ENCODE measurements at regions not wholly inside any gene's neighbourhood (a gene's known extent, or its start where the extent isn't known, plus 50 kb on each side); places are given as distances from the start of the nearest gene placed in this dataset.

DNA sequence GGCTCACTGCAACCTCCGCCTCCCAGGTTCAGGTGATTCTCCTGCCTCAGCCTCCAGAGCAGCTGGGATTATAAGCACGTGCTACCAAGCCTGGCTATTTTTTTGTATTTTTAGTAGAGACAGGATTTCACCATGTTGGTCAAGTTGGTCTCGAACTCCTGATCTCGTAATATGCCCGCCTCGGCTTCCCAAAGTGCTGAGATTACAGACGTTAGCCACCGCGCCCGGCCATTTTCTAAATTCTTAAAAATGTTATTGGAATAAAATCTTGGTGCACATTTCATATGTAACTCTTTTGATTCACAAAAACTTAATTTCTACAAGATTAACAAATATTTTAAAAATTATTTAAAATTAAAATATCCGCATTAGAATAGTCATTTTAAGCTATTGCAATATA lies 1480.3 kb upstream of the SPRY2 start:
- Histone ChIP-seq H3K36me3 (no peaks in the 10 kb centered on the region), H3K4me3 (no peak overlapping the region), H3K4me1 (no peaks in the 10 kb centered on the region), H3K27ac (no peak overlapping the region), H3K27me3 (no peaks in the 10 kb centered on the region), H3K9me3 (no peaks in the 10 kb centered on the region), H3K9ac (ENCODE audit: low read depth in 2 of 2, low read length in 2 of 2) (no peak overlapping the region)
- no peak for DNase-seq
- no peak for TF ChIP-seq CTCF (IDR thresholded peaks at IDR 0.05)
- intact Hi-C loops (cut with DNase I) = no loop called here

GRCh38 chr13:81800433-81800832 lies 1459.5 kb upstream of the SPRY2 start:
- Histone ChIP-seq H3K4me3 (no peak overlapping the region), H3K36me3 (no peaks in the 10 kb centered on the region), H3K4me1 (no peaks in the 10 kb centered on the region), H3K27ac (no peak overlapping the region), H3K27me3 (no peaks in the 10 kb centered on the region), H3K9me3 (no peaks in the 10 kb centered on the region), H3K9ac (ENCODE audit: low read depth in 2 of 2, low read length in 2 of 2) (no peak overlapping the region)
- DNase-seq = no peak
- no peak for TF ChIP-seq CTCF (IDR thresholded peaks at IDR 0.05)
- intact Hi-C loops (cut with DNase I) = no loop called here

- Histone ChIP-seq H3K27ac (no peak overlapping the region), H3K27me3 (no peaks in the 10 kb centered on the region), H3K4me3 (no peak overlapping the region), H3K4me1 (no peaks in the 10 kb centered on the region), H3K9ac (ENCODE audit: low read depth in 2 of 2, low read length in 2 of 2) (no peak overlapping the region), H3K36me3 (no peaks in the 10 kb centered on the region), H3K9me3 (no peaks in the 10 kb centered on the region)
- DNase-seq = no peak
- TF ChIP-seq CTCF (IDR thresholded peaks at IDR 0.05) = no peak
- intact Hi-C loops (cut with DNase I) = no loop called here
Measured at GRCh38 chr13:81795710-81796109, 1454.8 kb upstream of the SPRY2 start.

DNA sequence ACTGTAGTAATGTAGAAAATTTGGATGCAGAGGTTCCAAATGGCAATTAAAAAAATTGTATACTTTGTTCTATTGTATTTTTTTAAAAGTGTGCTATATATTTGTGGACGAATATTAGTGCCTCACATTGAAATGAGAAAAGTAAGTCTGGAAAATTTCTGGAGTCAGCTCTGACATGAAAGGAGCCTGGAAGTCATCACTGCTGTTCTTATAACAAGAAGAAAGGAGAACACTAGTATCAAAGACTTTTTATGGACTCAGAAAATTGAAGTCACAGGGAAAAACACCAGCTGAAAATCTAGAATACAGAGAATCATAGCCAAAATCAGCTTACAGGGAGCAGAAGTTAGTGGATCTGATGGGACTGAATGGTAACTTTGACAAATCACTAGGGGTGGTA lies 1450.7 kb upstream of the SPRY2 start:
- H3K4me1 ChIP-seq = no peaks in the 10 kb centered on the region
- intact Hi-C loops (cut with DNase I) = no loop called here
- no peak overlapping the region for H3K4me3 ChIP-seq
- no peaks in the 10 kb centered on the region for H3K27me3 ChIP-seq
- H3K9ac ChIP-seq (ENCODE audit: low read depth in 2 of 2, low read length in 2 of 2) = no peak overlapping the region
- no peak for DNase-seq
- no peak overlapping the region for H3K27ac ChIP-seq
- no peak for TF ChIP-seq CTCF (IDR thresholded peaks at IDR 0.05)
- H3K36me3 ChIP-seq = no peaks in the 10 kb centered on the region
- H3K9me3 ChIP-seq = no peaks in the 10 kb centered on the region

DNA sequence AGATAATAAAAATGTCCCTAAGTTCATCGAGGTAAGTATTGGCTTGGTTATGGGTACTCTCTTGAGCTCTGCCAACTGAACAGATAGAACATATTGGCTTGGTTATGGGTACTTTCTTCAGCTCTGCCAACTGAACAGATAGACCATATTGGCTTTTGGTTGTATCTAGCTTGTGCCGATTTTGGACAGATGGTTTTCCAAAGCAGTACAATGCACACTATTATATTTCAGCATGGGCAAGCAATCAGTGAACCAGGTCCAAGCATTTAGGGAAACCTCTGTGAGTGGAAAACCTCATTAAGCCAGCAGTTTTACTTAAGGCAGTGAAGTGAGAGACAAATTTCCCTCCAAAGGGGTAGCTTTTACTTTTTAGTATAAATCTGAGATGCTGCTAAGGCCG lies 1440.5 kb upstream of the SPRY2 start:
- Histone ChIP-seq H3K4me1 (no peaks in the 10 kb centered on the region), H3K36me3 (no peaks in the 10 kb centered on the region), H3K9me3 (no peaks in the 10 kb centered on the region), H3K27me3 (no peaks in the 10 kb centered on the region), H3K4me3 (no peak overlapping the region), H3K27ac (no peak overlapping the region), H3K9ac (ENCODE audit: low read depth in 2 of 2, low read length in 2 of 2) (no peak overlapping the region)
- intact Hi-C loops (cut with DNase I) = no loop called here
- no peak for TF ChIP-seq CTCF (IDR thresholded peaks at IDR 0.05)
- no peak for DNase-seq

DNA sequence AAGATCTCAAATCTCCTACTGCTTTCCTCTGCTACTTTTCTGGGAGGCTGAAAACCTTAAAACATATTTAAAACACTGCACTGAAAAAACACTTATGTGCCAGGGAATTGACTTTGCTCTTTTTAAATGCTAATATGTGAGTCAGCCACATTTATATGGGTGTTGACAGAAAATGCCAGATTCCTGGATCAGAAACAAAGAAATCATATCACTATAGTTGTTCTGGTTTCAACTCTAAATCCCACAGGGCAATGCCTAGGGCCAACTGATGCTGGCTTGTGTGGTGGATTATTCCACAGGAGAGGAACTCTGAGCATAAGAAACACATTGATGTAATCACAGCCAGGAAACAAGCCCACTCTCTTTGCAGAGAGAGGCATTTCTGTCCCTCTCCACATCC lies 1439.0 kb upstream of the SPRY2 start:
- no peak for TF ChIP-seq CTCF (IDR thresholded peaks at IDR 0.05)
- H3K4me1 ChIP-seq = no peaks in the 10 kb centered on the region
- no peaks in the 10 kb centered on the region for H3K27me3 ChIP-seq
- no peak overlapping the region for H3K27ac ChIP-seq
- H3K9ac ChIP-seq (ENCODE audit: low read depth in 2 of 2, low read length in 2 of 2) = no peak overlapping the region
- intact Hi-C loops (cut with DNase I) = no loop called here
- H3K9me3 ChIP-seq = peaks cover 3% of the 10 kb centered on the region
- no peak for DNase-seq
- H3K36me3 ChIP-seq = no peaks in the 10 kb centered on the region
- H3K4me3 ChIP-seq = no peak overlapping the region

Measured in colonic mucosa (tissue), 4 donors.